GM21723 (cell line): ENCODE measurements at regions not wholly inside any gene's neighbourhood (a gene's known extent, or its start where the extent isn't known, plus 50 kb on each side); places are given as distances from the start of the nearest gene placed in this dataset.
"Not testable (repeated sequence)": the region's sequence is repeated elsewhere in the genome, so short reads cannot be mapped to it uniquely, and the experiment has no call there.

Experiments
- ATAC-seq: cut with Tn5 transposase; IDR thresholded peaks from one replicate; pipeline ENCODE4 v1.9.1; 2021; ENCODE audit warnings: mild to moderate bottlenecking, moderate library complexity; ENCODE audit not compliant: unreplicated experiment

DNA sequence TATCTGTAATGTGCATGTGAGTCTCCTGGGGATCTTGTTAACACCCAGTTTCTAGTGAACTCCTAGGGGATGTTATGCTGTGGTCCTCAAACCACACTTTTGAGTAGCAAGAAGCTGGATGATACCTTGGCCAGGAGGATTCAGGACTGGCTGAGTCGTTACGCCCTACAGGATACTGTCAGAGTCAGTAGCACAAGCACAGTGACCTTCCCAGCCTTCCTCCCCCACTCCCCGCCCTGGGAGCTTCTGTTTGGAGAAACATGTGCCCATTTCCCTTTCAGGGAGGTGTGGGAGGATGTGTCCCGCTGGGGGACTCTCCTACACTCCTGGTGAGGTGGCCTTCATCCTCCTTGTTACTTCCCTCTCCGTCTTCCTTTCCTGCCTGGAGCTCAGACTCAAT lies 76.4 kb upstream of the TRPM1 start:
- no peak for ATAC-seq

DNA sequence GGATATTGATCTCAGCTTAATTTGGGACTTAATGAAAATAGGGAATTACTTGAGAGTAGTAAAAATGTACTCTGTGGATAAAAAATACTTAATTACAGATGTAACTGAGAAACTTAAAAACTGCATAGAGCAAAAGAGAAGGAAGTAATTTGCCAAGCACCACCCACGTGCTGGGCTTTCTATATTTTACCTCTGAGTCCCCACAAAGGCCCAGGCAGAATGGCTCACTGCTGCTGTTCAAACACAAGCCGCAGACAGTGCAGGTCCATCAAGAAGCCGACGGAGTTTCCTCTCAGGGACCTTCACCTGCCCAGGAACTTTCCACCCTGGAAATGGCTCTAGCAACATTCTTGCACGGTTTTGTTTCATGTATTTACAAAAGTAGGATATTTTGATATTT lies 77.2 kb upstream of the TRPM1 start:
- no peak for ATAC-seq

DNA sequence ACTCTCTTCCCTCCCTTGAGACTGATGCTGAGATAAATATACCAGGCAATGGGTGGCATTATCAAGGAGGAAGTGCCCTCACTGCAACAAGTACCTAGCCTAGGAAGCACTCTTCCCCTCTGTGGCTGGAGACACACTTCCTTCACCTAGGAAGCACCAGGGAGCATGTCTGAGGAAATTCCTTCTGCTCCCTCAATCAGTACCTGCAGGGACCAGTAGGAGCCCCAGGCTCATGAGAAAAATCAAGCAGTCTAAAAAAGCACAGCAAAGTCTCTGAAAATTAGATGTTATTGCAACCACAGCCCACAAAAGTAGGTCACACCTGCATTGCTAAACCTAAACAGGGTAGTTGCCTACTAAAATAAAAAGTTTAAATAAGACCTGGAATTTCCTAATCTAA lies 78.2 kb upstream of the TRPM1 start:
- ATAC-seq, result no peak

DNA sequence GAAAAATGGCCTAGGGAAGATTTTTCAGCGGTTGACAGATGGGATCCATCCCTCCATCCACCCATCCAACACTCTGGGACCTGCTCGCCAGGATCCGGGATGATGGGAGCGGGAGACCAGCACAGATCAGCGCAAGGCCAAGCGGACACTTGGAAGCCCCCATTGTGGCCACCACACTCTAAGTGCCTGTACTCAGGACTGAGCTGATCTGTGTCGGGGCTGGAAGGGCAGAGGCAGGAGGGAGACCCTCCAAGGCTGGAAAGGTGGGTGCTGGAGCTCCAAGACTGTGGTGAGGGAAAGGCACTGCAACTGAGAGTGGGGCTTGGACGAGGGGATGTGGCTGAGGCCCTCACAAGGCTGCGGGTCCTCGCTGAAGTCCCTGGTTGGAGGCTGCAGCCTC lies 91.8 kb upstream of the TRPM1 start:
- no peak for ATAC-seq

DNA sequence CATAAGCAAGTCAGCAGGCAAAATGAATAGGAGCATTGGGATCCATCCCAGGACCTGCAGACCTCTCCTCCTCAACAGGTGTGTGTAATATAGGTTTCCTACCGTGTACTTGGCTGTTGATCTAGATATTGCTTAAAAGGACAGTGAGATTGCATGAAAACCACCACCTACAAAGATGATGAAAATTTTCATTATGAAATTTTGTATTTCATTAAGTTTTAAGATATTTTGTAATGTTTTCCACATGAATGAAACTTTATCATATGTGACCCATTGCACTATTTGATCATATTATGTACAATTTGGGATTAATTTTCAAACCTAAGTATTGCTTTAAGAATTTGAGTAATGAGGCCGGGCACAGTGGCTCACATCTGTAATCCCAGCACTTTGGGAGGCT lies 94.3 kb upstream of the TRPM1 start:
- ATAC-seq, result no peak

DNA sequence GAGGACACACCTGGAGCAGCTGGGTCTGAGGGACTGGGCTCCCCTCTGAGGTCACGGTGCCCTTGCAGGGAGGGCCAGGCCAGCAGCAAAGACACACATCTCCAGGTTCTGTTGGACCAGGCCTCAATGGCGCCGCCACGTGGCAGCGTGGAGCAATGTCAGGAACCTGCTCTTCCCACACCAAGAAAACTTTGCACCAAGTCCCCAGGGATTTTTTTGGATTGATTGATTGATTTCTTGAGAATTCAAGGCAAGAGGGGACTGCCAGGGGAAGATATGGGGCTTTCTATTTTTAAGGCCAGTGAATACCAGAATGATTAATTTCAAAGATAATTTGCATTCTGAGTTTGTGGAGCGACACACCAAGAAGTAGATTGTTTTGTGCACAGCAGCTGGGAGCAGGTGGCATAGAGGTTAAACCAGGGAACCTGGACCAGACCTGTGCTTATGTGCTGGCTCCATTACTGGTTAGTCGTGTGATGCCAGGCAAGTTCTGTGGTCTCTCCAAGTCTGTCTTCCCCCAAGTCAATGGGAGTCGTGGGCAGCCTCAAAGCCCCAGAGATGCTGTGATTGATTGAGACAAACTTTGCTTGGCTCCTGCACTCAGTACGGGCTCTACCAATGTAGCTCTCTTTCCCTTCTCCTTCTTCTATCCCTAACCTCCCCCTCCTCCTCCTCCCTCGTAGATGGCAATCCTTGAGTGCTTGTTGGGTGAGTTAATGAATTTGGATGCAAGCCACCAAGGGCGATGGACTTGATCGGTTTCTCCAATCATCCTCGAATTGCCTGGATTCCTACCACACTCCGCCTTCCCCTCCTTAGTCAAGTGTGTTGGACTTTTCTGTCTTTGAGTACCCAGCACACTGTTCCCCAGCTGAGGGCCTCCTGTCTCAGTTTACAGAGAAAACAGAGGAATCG lies 96.2 kb upstream of the TRPM1 start:
- no peak for ATAC-seq

DNA sequence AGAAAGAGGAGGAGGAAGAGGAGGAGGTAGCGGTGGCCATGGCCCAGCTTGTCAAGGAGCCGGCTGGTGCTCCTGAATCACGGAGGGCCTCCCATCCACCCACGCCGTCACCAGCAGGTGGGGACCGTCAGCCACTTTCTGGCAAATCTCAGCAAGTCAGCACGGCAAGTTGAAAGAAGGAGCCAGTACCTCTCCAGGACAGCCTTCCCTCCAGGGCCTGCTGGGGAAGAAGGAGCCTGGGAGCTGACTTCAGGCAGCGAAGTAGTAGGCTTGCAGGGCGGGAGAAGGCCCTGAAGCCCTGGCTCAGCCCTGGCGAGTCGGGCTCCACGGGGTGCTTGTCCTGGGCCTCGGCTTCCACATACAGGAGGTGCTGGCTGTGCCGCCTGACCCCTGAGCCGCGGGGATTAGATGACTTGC lies 99.2 kb upstream of the TRPM1 start:
- no peak for ATAC-seq

DNA sequence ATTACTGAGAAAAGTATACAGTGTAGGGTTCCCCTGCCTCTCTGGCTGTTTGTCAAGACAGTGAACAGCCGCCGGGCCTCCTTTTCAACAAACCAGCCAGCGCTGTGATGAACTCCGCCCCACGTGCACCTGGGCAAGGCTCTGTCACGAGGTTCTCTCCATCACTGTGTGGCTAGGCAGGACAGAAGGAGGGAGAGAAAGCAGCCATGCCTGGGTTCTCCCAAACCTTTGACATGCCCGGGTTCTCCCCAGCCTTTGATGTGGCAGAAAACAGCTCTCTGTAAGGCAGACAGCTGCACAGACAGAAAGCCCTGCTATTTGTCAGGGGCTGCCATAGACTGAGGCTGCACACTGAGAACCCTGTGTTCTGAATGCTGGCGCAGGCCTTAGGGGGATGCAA lies 101.4 kb upstream of the TRPM1 start:
- ATAC-seq, result no peak

DNA sequence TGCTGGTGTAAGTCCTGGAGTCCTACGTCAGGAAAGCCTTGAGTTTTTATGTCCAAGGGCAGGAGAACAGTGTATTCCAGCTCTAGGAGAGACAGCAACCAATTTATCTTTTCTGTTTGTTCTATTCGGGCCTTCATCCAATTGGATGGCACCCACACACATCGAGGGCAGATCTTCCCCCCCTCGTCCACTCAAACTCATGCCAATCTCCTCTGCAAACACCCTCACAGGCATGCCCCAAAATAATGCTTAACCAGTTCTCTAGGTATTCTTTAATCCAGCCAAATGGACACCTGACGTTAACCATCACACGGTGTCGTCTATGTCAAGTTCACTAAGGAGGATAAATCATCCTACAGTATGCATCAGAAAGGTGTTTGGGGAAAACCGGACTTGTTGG lies 102.5 kb upstream of the TRPM1 start:
- no peak for ATAC-seq

DNA sequence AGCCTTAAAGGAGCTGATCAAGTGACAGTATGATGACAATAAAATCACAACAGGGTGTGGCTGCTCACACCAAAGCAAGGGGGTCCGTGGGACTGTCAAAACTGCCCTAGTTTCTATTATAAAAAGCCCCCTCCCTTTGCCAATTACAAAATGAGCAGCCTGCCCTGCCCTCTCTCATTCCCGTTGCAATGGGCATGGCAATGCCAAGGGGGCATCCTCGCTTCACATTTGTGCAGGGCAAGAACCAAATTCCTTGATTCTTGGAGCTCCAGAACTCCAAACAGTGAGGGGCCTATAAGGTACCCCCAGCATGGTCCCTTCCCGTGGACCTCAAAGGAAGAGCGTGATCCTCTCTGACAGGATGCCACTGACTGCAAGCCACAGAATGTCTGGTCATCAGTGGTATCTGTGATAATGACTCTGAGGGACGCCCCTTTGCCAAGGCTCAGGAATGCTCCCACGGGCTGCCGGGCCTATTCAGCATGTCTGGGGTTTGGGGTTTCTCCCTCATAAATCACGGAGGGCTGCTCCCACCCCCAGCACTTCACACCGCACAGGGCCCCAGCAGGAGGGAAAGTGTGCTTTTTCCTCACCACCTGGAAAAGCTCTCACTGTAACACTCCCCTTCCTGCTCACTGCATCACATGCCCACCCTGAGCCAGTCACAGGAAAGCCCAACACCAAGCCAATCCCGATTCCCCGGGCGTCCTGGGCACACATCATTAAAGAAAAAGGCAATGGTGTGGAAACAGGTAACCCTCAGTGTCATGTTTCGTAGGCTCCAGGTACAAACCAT lies 105.1 kb upstream of the TRPM1 start:
- ATAC-seq, result no peak

DNA sequence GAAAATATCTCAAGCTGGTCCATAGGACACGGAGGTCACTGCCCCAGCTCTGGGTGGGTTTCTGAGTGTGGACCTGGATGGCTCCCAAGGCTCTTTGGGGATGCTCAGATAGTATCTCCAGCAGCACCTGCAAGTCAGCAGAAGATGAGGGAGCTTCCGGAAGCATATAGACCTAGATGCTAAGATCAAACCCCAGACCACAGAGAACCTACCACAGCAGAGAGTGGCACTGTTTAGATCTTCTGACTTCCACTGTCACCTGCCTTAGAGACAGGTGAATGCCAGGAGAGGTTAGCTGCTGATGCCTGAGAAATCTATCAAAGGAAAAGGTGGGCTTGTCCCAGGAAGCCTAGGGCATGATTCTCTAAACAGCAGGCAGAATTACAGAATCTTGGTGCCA lies 105.7 kb upstream of the TRPM1 start:
- no peak for ATAC-seq

DNA sequence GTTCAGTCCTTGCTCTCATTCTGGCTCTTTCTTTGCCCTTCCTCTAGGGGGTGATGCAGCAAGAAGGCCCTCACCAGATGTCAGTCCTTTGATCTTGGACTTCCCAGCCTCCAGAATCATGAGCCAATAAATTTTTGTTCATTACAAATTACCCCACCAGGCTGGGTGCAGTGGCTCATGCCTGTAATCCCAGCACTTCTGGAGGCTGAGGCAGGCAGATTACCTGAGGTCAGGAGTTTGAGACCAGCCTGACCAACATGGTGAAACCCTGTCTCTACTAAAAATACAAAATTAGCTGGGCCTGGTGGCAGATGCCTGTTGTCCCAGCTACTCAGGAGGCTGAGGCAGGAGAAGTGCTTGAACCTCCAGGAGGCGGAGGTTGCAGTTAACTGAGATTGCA lies 106.3 kb upstream of the TRPM1 start:
- ATAC-seq, result not testable (repeated sequence)

DNA sequence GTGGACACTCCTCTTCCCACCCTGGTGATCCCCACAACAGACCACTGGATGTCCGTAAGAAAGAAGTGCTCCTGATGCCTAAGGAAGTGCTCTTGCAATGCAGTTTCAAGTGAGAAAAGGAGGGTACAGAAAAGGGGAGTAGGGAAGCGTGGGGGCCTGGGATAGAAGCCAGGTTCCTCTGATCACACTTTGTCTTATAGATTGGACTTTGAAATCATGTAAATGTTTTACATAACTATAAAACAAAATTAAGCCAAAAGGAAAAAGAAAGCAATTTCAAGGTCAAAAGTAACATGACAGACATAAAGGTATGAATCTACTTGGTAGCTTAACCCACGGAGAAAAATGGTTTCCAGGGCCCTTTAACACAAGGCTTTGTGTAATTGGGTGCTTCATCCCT lies 107.3 kb upstream of the TRPM1 start:
- no peak for ATAC-seq

DNA sequence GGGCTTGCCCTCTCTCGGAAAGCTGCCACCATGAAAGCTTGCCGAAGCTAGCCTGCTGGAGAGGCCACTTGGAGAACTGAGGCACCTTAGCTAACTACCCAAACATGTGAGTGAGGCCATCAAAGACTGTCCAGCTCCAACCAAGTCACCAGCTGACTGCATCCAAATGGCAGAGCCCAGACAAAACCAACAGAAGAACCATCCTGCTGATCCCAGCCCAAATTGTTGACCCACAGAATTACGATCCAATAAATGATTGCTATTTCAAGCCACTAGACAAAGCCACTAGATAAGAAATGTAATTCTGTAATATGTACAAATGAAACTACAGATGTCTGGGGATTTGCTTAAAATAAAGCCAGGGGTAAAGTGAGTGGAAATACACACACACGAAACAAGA lies 109.8 kb upstream of the TRPM1 start:
- no peak for ATAC-seq

DNA sequence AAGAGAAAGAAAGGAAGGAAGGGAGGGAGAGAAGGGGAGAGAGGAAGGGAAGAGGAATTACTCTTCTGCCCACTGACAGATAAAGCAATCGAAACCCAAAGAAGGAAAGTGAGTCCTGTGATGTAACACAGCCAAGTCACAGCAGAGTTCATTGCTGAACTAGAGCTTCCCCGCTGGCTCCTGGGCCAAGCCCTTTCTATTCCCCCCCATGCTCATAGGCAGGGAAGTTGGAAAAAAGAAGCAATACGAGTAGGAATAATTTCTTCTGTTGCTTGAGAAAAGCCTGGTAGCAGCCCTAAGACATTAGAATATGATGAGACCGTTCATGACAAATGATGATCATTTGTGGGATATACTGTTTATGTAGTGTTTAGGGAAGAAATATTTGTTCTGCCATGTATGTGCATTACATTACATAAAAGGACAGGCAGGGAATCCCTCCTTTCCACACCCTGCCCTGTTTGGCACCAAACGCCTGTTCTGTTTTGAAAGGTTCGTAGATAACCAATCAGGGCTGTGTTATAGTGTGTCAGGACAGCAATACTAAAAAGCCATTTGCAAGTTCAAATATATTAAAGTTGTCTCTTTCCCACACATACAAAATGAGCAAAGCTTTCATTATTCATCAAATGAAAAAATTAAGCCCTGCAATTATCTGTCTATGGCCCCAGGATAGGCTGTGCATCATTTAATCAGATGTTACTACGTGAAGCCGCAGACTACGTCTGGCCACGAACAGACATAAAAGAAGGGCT lies 111.0 kb upstream of the TRPM1 start:
- ATAC-seq, result no peak

DNA sequence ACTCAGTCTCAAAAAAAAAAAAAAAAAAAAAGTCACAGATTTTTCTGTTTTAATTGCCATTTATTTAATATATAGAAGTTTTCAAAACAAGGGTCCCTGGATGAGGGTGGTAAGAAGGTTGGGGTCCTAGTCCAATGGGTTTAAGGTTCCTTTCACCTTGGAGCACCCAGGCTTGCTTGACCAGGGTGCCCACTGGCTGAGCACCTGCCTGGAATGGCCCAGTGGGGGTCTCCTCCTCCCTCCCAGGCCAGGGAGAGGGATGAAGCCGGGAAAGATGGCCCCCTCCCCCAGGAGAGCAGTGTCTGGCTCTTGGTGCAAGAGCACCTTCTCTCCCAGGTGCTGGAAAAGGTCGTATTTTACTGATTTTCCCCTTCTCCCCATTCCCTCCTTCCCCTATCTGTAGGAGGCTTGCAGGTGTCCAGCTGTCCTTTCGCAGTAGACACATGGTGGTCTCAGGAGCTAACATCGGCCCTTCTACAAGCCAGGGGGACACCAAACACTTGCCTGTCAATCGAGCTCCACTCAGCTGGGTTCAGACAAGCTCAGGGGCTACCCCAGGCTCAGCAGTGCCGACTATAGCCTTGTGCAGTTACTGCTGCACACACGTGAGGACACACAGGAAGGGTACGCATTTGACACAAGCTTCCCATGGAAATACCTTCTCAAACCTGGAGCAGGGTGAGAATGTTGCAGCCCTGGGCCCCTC lies 112.3 kb upstream of the KLF13 start:
- no peak for ATAC-seq

DNA sequence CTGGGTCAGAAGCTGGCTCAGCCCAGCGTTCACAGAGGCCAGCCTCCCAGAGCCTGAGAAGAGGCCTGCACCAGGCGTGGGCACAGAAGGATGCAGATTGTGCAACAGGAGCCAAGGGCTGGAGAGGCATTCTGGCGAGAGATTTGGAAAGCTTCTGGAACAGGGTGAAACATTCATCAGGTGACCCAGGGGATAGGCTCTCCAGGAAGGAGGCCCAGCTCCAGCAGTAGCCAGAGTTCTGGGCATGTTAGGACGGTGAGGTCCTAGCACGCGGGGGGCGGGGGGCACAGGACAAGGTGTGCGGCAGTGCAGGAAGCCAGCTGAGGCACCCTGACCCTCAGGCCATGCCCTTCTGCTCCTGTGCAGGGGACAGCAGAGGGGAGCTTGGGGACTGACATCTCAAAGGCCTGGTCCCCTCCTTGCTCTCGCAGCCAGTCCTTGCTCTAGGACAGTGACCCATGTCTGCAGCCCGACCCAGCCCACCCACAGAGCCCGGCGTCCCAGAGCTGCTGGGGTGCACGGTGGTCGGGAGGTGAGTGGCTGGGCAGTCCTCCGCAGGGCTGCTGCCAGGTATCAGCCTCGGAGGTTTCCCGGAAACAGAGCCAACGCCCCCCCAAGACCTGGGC lies 111.7 kb upstream of the KLF13 start:
- ATAC-seq, result no peak

DNA sequence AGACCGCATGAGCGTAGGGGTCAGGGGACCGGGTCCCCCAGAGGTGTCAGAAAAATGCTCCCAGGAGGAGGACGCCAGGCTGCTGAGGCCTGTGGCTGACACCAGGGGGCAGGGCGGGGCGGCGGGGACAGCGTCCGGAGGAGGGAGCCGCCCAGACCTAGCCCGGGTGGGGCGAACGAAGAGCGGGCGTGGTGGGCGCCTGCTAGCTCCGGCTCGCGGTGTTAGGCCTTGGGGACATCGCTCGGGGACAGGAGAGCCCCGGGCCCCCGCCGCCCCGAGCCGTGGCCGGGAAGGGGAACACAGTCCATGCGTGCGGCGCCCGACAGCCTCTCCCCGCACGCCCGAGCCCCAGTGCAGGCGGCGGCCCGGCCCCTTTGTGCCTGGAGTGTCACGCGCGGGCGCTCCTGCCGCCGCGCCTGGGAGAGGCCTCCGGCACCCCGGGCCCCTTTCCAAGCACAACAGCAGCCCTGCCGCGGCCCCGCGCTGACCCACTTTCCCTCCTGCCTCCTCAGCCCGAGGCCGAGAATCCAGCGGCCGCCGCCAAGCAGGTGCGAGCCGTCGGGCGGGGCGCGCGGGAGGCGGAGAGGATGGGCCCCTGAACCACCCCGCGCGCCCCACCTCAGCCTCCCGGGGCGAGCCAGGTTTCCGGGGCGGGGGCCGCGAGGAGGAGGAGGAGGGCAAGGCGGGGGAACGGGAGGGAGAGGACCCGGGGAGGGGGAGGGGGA lies 111.0 kb upstream of the KLF13 start:
- peak; percentile 83 for ATAC-seq

DNA sequence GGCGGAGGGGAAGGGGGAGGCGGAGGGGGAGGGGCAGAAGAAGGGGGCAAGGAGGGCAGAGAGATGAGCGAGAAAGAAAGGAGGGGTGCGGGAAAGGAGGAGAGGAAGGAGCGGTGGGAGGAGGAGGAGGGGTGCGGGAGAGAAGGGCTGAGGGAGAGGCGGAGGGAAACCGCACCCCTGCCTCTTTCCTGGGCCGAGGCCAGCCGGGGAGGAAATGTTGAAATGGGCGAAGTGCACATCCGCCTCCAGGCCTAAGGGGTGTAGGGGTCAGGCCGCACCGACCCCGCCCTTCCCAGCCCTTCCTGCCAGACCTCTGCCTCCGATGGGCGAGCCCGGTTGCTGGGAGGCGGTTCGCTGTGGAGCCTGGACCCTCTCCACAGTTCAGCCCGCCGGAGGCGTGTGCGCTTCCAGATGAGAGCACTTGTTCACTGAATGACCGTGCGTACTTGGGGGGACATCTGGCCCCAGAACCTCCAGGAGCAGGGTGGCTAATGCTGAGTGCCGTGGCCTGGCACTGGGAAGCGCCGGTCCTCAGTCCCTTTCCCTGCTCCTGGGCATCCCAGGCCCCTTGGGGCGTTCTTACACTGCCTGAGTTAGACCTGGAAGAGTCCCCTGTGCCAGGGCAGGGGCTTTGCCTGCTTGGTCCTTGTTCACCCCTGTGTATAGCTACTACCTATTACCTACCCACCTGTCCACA lies 110.3 kb upstream of the KLF13 start:
- peak; percentile 43 for ATAC-seq
